GM06990 (cell line): ENCODE measurements at regions not wholly inside any gene's neighbourhood (a gene's known extent, or its start where the extent isn't known, plus 50 kb on each side); places are given as distances from the start of the nearest gene placed in this dataset.

Experiments
- DNase-seq: peaks from one replicate; pipeline ENCODE4 v3.0.0-alpha.2; 2011; ENCODE audit not compliant: insufficient read length; ENCODE audit errors: extremely low read depth
- H3K27me3 ChIP-seq: replicated peaks from 2 replicates; pipeline ENCODE4 v1.6.0; 2011; ENCODE audit warnings: low read length; ENCODE audit not compliant: control insufficient read depth, insufficient read depth
- H3K36me3 ChIP-seq: 2 replicates; pipeline ENCODE4 v1.5.1; 2011; ENCODE audit warnings: low read length; ENCODE audit not compliant: control insufficient read depth, insufficient read depth
- H3K4me3 ChIP-seq: replicated peaks from 2 replicates; pipeline ENCODE4 v1.5.1; 2011; ENCODE audit warnings: low read depth, mild to moderate bottlenecking, control low read depth, low read length
- CTCF ChIP-seq: IDR thresholded peaks from 2 replicates; pipeline ENCODE4 v1.5.1; 2011; ENCODE audit warnings: low read length, control low read depth, mild to moderate bottlenecking, inconsistent platforms; ENCODE audit not compliant: insufficient read depth, poor library complexity, severe bottlenecking

- Histone ChIP-seq H3K36me3 (no peaks in the 10 kb centered on the region), H3K4me3 (no peak overlapping the region), H3K27me3 (no peaks in the 10 kb centered on the region)
- no peak for DNase-seq
- TF ChIP-seq CTCF: no peak
Measured at GRCh38 chr4:60443068-60443467, 757.1 kb upstream of the ADGRL3 start.

- H3K4me3 ChIP-seq: no peak overlapping the region
- TF ChIP-seq CTCF: no peak
- no peaks in the 10 kb centered on the region for H3K36me3 ChIP-seq
- no peaks in the 10 kb centered on the region for H3K27me3 ChIP-seq
- DNase-seq: no peak
Measured at GRCh38 chr4:60443796-60444195, 756.3 kb upstream of the ADGRL3 start.

GRCh38 chr4:60450054-60450453 lies 750.1 kb upstream of the ADGRL3 start:
- DNase-seq: no peak
- no peak for TF ChIP-seq CTCF
- Histone ChIP-seq H3K27me3 (no peaks in the 10 kb centered on the region), H3K36me3 (no peaks in the 10 kb centered on the region), H3K4me3 (no peak overlapping the region)

- no peaks in the 10 kb centered on the region for H3K27me3 ChIP-seq
Measured at GRCh38 chr4:60452266-60452665, 747.9 kb upstream of the ADGRL3 start.

GRCh38 chr4:60455380-60455779 lies 744.7 kb upstream of the ADGRL3 start:
- no peak overlapping the region for H3K4me3 ChIP-seq
- TF ChIP-seq CTCF: no peak
- H3K27me3 ChIP-seq: no peaks in the 10 kb centered on the region
- no peaks in the 10 kb centered on the region for H3K36me3 ChIP-seq
- DNase-seq: no peak

More at GRCh38 chr4:60452266-60452665, 747.9 kb upstream of the ADGRL3 start:
- no peak for DNase-seq
- H3K36me3 ChIP-seq: no peaks in the 10 kb centered on the region
- no peak for TF ChIP-seq CTCF
- H3K4me3 ChIP-seq: no peak overlapping the region

- no peak for DNase-seq
- H3K4me3 ChIP-seq: no peak overlapping the region
- H3K36me3 ChIP-seq: no peaks in the 10 kb centered on the region
- TF ChIP-seq CTCF: no peak
- no peaks in the 10 kb centered on the region for H3K27me3 ChIP-seq
Measured at GRCh38 chr4:60461551-60461950, 738.6 kb upstream of the ADGRL3 start.
